ENCODE measurements at regions not wholly inside any gene's neighbourhood (a gene's known extent, or its start where the extent isn't known, plus 50 kb on each side); places are given as distances from the start of the nearest gene placed in this dataset.

- no peak overlapping the region for H2AFZ ChIP-seq (ENCODE audit: low read depth, low read length, severe bottlenecking)
- no peak for TF ChIP-seq CTCF (IDR thresholded peaks at IDR 0.05; ENCODE audit: insufficient read depth, low read length, poor library complexity, severe bottlenecking)
- TF ChIP-seq EZH2phosphoT487 (conservative IDR thresholded peaks at IDR 0.05; ENCODE audit: low read length) = no peak
- H3K4me3 ChIP-seq (ENCODE audit: insufficient read depth, low read length, poor library complexity, severe bottlenecking) = no peak overlapping the region
- no peak overlapping the region for H3K27ac ChIP-seq (ENCODE audit: low read depth, low read length)
- no peaks in the 10 kb centered on the region for H3K9me2 ChIP-seq (replicated peaks; ENCODE audit: insufficient read depth, low read length)
- H4K20me1 ChIP-seq (ENCODE audit: low read depth, low read length) = no peaks in the 10 kb centered on the region
- H3K4me2 ChIP-seq (ENCODE audit: low read depth, low read length, poor library complexity, severe bottlenecking) = no peak overlapping the region
- no peaks in the 10 kb centered on the region for H3K79me2 ChIP-seq (ENCODE audit: insufficient read depth, low read length)
- H3K9me3 ChIP-seq (ENCODE audit: insufficient read depth, low read length) = no peaks in the 10 kb centered on the region; the same call in 1 of the 2 replicates
- H3K27me3 ChIP-seq (ENCODE audit: low read length) = no peaks in the 10 kb centered on the region
- no peaks in the 10 kb centered on the region for H3F3A ChIP-seq (ENCODE audit: insufficient read depth)
- no peaks in the 10 kb centered on the region for H3K36me3 ChIP-seq (ENCODE audit: low read length)
- no peak overlapping the region for H3K9ac ChIP-seq (ENCODE audit: low read length)
These were observed 84.2 kb downstream of the MRPL14 start for GRCh38 chr6:44042989-44043478.

GRCh38 chr6:44042261-44042988 lies 84.8 kb downstream of the MRPL14 start:
- TF ChIP-seq CTCF (IDR thresholded peaks at IDR 0.05; ENCODE audit: insufficient read depth, low read length, poor library complexity, severe bottlenecking) (no peak), EZH2phosphoT487 (conservative IDR thresholded peaks at IDR 0.05; ENCODE audit: low read length) (no peak)
- no peak overlapping the region for H3K9ac ChIP-seq (ENCODE audit: low read length)

GRCh38 chr6:44041461-44042260 lies 85.6 kb downstream of the MRPL14 start:
- no peaks in the 10 kb centered on the region for H4K20me1 ChIP-seq (ENCODE audit: low read depth, low read length)
- no peaks in the 10 kb centered on the region for H3K27me3 ChIP-seq (ENCODE audit: low read length)
- no peaks in the 10 kb centered on the region; the same call in 1 of the 2 replicates for H3K9me3 ChIP-seq (ENCODE audit: insufficient read depth, low read length)
- H3K79me2 ChIP-seq (ENCODE audit: insufficient read depth, low read length) = no peaks in the 10 kb centered on the region
- H3K9me2 ChIP-seq (replicated peaks; ENCODE audit: insufficient read depth, low read length) = no peaks in the 10 kb centered on the region
- H3K27ac ChIP-seq (ENCODE audit: low read depth, low read length) = no peak overlapping the region
- no peaks in the 10 kb centered on the region for H3K36me3 ChIP-seq (ENCODE audit: low read length)
- no peak overlapping the region for H3K4me2 ChIP-seq (ENCODE audit: low read depth, low read length, poor library complexity, severe bottlenecking)
- no peak overlapping the region for H3K9ac ChIP-seq (ENCODE audit: low read length)
- no peaks in the 10 kb centered on the region for H3F3A ChIP-seq (ENCODE audit: insufficient read depth)
- H2AFZ ChIP-seq (ENCODE audit: low read depth, low read length, severe bottlenecking) = no peak overlapping the region
- no peak overlapping the region for H3K4me3 ChIP-seq (ENCODE audit: insufficient read depth, low read length, poor library complexity, severe bottlenecking)
- TF ChIP-seq CTCF (IDR thresholded peaks at IDR 0.05; ENCODE audit: insufficient read depth, low read length, poor library complexity, severe bottlenecking) (no peak), EZH2phosphoT487 (conservative IDR thresholded peaks at IDR 0.05; ENCODE audit: low read length) (no peak)

More at GRCh38 chr6:44042261-44042988, 84.8 kb downstream of the MRPL14 start:
- no peaks in the 10 kb centered on the region; the same call in 1 of the 2 replicates for H3K9me3 ChIP-seq (ENCODE audit: insufficient read depth, low read length)
- H3K27me3 ChIP-seq (ENCODE audit: low read length) = no peaks in the 10 kb centered on the region
- H4K20me1 ChIP-seq (ENCODE audit: low read depth, low read length) = no peaks in the 10 kb centered on the region
- no peaks in the 10 kb centered on the region for H3K36me3 ChIP-seq (ENCODE audit: low read length)
- H3F3A ChIP-seq (ENCODE audit: insufficient read depth) = no peaks in the 10 kb centered on the region
- H3K4me2 ChIP-seq (ENCODE audit: low read depth, low read length, poor library complexity, severe bottlenecking) = no peak overlapping the region
- no peaks in the 10 kb centered on the region for H3K9me2 ChIP-seq (replicated peaks; ENCODE audit: insufficient read depth, low read length)
- no peak overlapping the region for H3K27ac ChIP-seq (ENCODE audit: low read depth, low read length)
- no peaks in the 10 kb centered on the region for H3K79me2 ChIP-seq (ENCODE audit: insufficient read depth, low read length)
- H3K4me3 ChIP-seq (ENCODE audit: insufficient read depth, low read length, poor library complexity, severe bottlenecking) = no peak overlapping the region
- H2AFZ ChIP-seq (ENCODE audit: low read depth, low read length, severe bottlenecking) = no peak overlapping the region

Data from SU-DHL-6 (cell line).